Activated T-helper 17 cell treated with anti-CD3 and anti-CD28 coated beads, Interleukin-2, amount 50 U/mL, for 72 hours (primary cell): ENCODE measurements at regions not wholly inside any gene's neighbourhood (a gene's known extent, or its start where the extent isn't known, plus 50 kb on each side); places are given as distances from the start of the nearest gene placed in this dataset.

Experiments
- ATAC-seq: fragments of 150-1000 bp; cut with Tn5 transposase; replicated peaks from 2 replicates; pipeline ENCODE4 v1.10.0; 2021; ENCODE audit warnings: mild to moderate bottlenecking, moderate library complexity
- H3K27ac Mint-ChIP-seq: one replicate; pipeline ENCODE4 v1.8.0; 2022; ENCODE audit warnings: mixed read lengths
- H3K27me3 Mint-ChIP-seq: one replicate; pipeline ENCODE4 v1.8.0; 2022; ENCODE audit warnings: mixed read lengths
- H3K36me3 Mint-ChIP-seq: one replicate; pipeline ENCODE4 v1.8.0; 2022; ENCODE audit warnings: low read depth, mild to moderate bottlenecking, mixed read lengths
- H3K4me1 Mint-ChIP-seq: one replicate; pipeline ENCODE4 v1.8.0; 2022; ENCODE audit warnings: mixed read lengths
- H3K4me3 Mint-ChIP-seq: one replicate; pipeline ENCODE4 v1.8.0; 2022; ENCODE audit warnings: mild to moderate bottlenecking, mixed read lengths
- H3K9me3 Mint-ChIP-seq: one replicate; pipeline ENCODE4 v1.8.0; 2022; ENCODE audit warnings: mixed read lengths

DNA sequence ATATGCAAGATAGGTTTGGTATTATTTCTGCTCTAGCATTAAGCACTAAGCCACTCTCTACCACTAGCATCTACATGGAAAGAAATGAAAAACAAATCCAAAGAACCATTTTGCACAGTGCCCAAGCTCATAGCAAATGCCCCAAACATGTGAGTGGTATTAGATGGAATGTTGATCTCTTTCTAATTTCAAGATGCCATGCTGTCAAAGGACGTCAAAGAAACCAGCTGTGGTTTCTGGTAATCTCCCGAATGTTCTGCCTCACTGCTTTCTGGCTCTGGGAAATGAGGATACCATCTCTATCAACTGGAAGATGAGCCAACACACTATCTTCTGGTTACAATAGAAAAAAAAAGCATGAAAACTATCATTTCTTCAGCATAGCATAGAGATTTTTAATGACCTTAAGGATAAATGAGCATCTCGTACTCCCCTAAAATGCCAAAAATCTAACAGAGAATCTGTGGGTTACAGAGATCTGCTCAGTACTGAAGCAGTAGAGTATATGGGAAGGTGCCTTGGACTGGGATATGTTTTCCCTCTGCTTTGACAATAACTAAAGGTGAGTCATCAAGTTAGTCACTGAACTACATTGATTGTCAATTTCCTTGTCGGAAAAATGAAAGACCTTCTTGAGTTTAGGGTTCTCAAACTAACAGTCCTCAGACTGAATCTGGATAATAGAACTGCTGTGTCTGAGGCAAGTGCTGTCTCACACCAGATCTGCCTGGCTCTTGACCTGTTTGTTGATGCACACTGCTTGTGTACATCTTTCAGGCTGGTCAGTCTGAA, 244.8 kb upstream of the NCKAP5 start:
- H3K9me3 Mint-ChIP-seq = peaks cover 12% of the 10 kb centered on the region
- no peak overlapping the region for H3K4me3 Mint-ChIP-seq
- peaks cover 23% of the 10 kb centered on the region for H3K27me3 Mint-ChIP-seq
- H3K36me3 Mint-ChIP-seq = no peaks in the 10 kb centered on the region
- no peak overlapping the region for H3K27ac Mint-ChIP-seq
- no peak for ATAC-seq
- H3K4me1 Mint-ChIP-seq = no peaks in the 10 kb centered on the region

- Mint-ChIP-seq H3K4me1 (no peaks in the 10 kb centered on the region), H3K36me3 (no peaks in the 10 kb centered on the region), H3K4me3 (no peak overlapping the region), H3K27ac (no peak overlapping the region), H3K27me3 (peaks cover 16% of the 10 kb centered on the region), H3K9me3 (peaks cover 5% of the 10 kb centered on the region)
- ATAC-seq = no peak
Measured at GRCh38 chr2:133814890-133815289, 246.6 kb upstream of the NCKAP5 start.

DNA sequence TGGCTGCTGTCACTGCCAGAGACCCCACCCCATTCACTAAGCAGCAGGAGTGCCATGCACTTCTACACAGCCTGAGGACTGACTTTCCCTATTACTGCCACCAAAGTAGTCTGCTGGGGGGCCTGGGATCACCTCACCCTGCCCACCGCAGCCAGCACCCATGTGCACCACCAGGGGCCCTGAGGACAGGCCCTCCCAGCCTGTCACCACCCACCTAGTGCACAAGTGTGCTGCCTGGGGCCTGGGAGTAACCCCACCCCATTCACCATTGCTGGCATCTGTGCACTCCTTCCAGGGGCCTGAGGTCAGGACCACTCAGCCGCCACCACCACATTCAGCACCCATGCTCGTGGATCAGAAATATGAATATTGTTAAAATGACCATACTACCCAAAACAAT, 247.8 kb upstream of the NCKAP5 start:
- no peak overlapping the region for H3K27ac Mint-ChIP-seq
- no peak overlapping the region for H3K4me3 Mint-ChIP-seq
- H3K27me3 Mint-ChIP-seq = peaks cover 12% of the 10 kb centered on the region
- no peak for ATAC-seq
- H3K36me3 Mint-ChIP-seq = no peaks in the 10 kb centered on the region
- no peaks in the 10 kb centered on the region for H3K9me3 Mint-ChIP-seq
- no peaks in the 10 kb centered on the region for H3K4me1 Mint-ChIP-seq

GRCh38 chr2:133817680-133818566, 249.7 kb upstream of the NCKAP5 start:
- H3K27ac Mint-ChIP-seq = no peak overlapping the region
- no peak overlapping the region for H3K4me3 Mint-ChIP-seq
- no peak for ATAC-seq
- H3K9me3 Mint-ChIP-seq = no peaks in the 10 kb centered on the region
- H3K36me3 Mint-ChIP-seq = no peaks in the 10 kb centered on the region
- peaks cover 12% of the 10 kb centered on the region for H3K27me3 Mint-ChIP-seq
- H3K4me1 Mint-ChIP-seq = no peaks in the 10 kb centered on the region

- Mint-ChIP-seq H3K27ac (no peak overlapping the region), H3K9me3 (no peaks in the 10 kb centered on the region), H3K4me1 (no peaks in the 10 kb centered on the region), H3K27me3 (peaks cover 11% of the 10 kb centered on the region), H3K4me3 (no peak overlapping the region), H3K36me3 (no peaks in the 10 kb centered on the region)
- ATAC-seq = no peak
Measured at GRCh38 chr2:133818661-133819060, 250.4 kb upstream of the NCKAP5 start.

DNA sequence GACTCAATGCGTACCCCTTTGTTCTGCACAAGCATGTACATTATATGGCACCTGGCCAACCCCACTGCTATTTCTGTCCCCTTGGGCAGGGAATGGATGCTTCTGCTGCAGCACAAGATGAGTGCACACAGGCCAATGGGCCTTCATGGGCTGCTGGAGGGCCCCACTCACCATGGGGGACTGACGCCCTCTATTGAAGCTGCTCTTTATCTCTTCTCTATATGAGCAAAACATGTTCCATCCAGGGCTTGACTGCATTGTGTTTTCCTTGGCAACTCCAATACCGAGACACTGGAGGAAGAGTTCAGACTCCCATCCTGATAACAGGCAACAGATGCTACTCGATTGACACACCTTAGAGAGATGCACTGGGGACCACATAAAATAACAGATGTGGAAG, 251.6 kb upstream of the NCKAP5 start:
- H3K27ac Mint-ChIP-seq = no peak overlapping the region
- H3K4me1 Mint-ChIP-seq = no peaks in the 10 kb centered on the region
- no peak overlapping the region for H3K4me3 Mint-ChIP-seq
- H3K36me3 Mint-ChIP-seq = no peaks in the 10 kb centered on the region
- peaks cover 5% of the 10 kb centered on the region for H3K27me3 Mint-ChIP-seq
- no peak for ATAC-seq
- no peaks in the 10 kb centered on the region for H3K9me3 Mint-ChIP-seq

- Mint-ChIP-seq H3K27ac (no peak overlapping the region), H3K9me3 (no peaks in the 10 kb centered on the region), H3K27me3 (peaks cover 7% of the 10 kb centered on the region), H3K4me1 (no peaks in the 10 kb centered on the region), H3K4me3 (no peak overlapping the region), H3K36me3 (no peaks in the 10 kb centered on the region)
- no peak for ATAC-seq
Measured at GRCh38 chr2:133821107-133821760, 253.0 kb upstream of the NCKAP5 start.

GRCh38 chr2:133822517-133823225, 254.4 kb upstream of the NCKAP5 start:
- no peaks in the 10 kb centered on the region for H3K9me3 Mint-ChIP-seq
- no peak overlapping the region for H3K4me3 Mint-ChIP-seq
- H3K4me1 Mint-ChIP-seq = no peaks in the 10 kb centered on the region
- peaks cover 16% of the 10 kb centered on the region for H3K27me3 Mint-ChIP-seq
- ATAC-seq = no peak
- no peaks in the 10 kb centered on the region for H3K36me3 Mint-ChIP-seq
- no peak overlapping the region for H3K27ac Mint-ChIP-seq

DNA sequence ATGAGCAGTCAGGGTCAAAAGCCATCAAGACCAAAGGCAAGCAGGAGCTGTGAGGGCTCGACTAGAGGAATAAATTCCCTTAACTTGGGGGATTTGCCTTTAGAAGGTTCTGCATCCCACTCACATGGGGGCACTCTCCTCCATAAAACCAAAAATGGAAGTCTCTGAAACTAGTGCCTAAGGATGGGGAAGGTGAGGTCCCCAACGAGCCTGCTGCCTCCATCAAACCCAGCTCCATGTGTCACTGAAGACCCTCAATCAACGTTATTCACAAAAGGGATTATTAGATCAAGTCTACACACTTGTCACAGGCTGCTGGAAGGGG, 254.9 kb upstream of the NCKAP5 start:
- no peaks in the 10 kb centered on the region for H3K4me1 Mint-ChIP-seq
- H3K36me3 Mint-ChIP-seq = no peaks in the 10 kb centered on the region
- H3K27ac Mint-ChIP-seq = no peak overlapping the region
- H3K4me3 Mint-ChIP-seq = no peak overlapping the region
- H3K27me3 Mint-ChIP-seq = peaks cover 22% of the 10 kb centered on the region
- H3K9me3 Mint-ChIP-seq = no peaks in the 10 kb centered on the region
- ATAC-seq = no peak

DNA sequence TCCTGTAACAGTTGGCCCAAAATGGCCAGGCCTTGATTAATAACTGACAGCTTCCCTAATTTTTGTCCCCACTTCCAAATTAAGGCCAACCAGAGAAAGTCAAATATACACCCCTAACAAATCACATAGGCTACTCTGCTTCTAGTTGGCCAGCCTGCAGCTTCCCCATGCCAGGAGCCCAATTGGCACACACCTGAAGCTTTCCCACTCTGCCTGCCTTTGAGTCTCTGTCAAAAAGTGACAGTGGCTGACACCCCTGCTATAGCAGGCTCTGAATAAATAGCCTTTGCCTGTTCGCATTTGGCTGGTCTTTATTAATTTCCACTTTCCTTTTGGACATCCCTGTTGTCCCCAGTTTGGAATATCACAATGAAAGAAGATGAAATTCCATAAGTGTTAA, 256.6 kb upstream of the NCKAP5 start:
- Mint-ChIP-seq H3K9me3 (no peaks in the 10 kb centered on the region), H3K27ac (no peak overlapping the region), H3K27me3 (peaks cover 21% of the 10 kb centered on the region), H3K4me3 (no peak overlapping the region), H3K36me3 (no peaks in the 10 kb centered on the region), H3K4me1 (no peaks in the 10 kb centered on the region)
- ATAC-seq = no peak

- Mint-ChIP-seq H3K36me3 (no peaks in the 10 kb centered on the region), H3K4me3 (no peak overlapping the region), H3K9me3 (no peaks in the 10 kb centered on the region), H3K4me1 (no peaks in the 10 kb centered on the region), H3K27ac (no peak overlapping the region), H3K27me3 (peaks cover 18% of the 10 kb centered on the region)
- no peak for ATAC-seq
Measured at GRCh38 chr2:133825778-133826177, 257.5 kb upstream of the NCKAP5 start.

GRCh38 chr2:133828913-133829312, 260.6 kb upstream of the NCKAP5 start:
- no peak overlapping the region for H3K4me3 Mint-ChIP-seq
- H3K27me3 Mint-ChIP-seq = peaks cover 29% of the 10 kb centered on the region
- no peak for ATAC-seq
- H3K4me1 Mint-ChIP-seq = no peaks in the 10 kb centered on the region
- H3K36me3 Mint-ChIP-seq = no peaks in the 10 kb centered on the region
- H3K9me3 Mint-ChIP-seq = no peaks in the 10 kb centered on the region
- H3K27ac Mint-ChIP-seq = no peak overlapping the region

DNA sequence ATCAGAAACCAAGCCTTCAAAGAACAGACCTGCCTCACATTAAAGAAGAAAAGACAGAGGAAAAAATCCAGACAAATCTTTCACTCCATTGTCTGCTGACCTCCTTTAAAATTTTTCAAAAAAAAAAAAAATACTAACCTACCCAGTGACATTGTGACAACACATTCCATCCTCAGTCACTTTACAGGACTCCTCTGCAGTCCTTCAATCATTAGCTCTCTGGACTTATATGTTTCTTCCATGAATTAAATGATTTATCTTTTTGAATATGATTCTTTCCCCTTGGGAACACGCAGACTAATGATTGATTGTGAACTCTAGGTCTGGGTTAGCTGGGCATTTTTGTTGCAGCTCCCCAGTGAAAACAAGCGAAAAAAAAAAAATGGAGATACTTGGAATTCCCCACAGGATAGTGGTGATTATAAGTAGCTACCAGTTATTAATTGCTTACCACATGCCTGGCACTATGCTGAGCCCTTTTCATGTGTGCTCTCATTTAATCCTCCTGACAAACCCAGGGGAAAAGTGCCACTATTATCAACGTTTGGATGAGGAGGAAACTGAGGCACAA, 261.3 kb upstream of the NCKAP5 start:
- no peak overlapping the region for H3K4me3 Mint-ChIP-seq
- no peak overlapping the region for H3K27ac Mint-ChIP-seq
- H3K36me3 Mint-ChIP-seq = no peaks in the 10 kb centered on the region
- peaks cover 3% of the 10 kb centered on the region for H3K9me3 Mint-ChIP-seq
- ATAC-seq = no peak
- H3K27me3 Mint-ChIP-seq = peaks cover 29% of the 10 kb centered on the region
- no peaks in the 10 kb centered on the region for H3K4me1 Mint-ChIP-seq

GRCh38 chr2:133833746-133834145, 265.5 kb upstream of the NCKAP5 start:
- ATAC-seq = no peak
- Mint-ChIP-seq H3K4me1 (no peaks in the 10 kb centered on the region), H3K36me3 (no peaks in the 10 kb centered on the region), H3K9me3 (peaks cover 4% of the 10 kb centered on the region), H3K27me3 (peaks cover 11% of the 10 kb centered on the region), H3K27ac (no peak overlapping the region), H3K4me3 (no peak overlapping the region)
